K562 (cell line): ENCODE measurements at regions not wholly inside any gene's neighbourhood (a gene's known extent, or its start where the extent isn't known, plus 50 kb on each side); places are given as distances from the start of the nearest gene placed in this dataset.

Source experiments
- ATAC-seq: fragments of 200-7000 bp; cut with Tn5 transposase; 3 replicates; pipeline ENCODE4 v1.9.1; 2020; ENCODE audit warnings: moderate library complexity
- BruUV-seq: library from RNA; stranded (reverse); fragments of 400-500 nt; replicated peaks from 2 replicates; lab custom pipeline; 2021; lab: Mats Ljungman, UMichigan
- CTCF ChIA-PET: fragments of 300-600 bp; formaldehyde crosslinking; extraction: SDS; loops from one replicate; lab custom pipeline; 2021; ENCODE audit warnings: low intra/inter-chr PET ratio; lab: Yijun Ruan, JAX
- POLR2A ChIA-PET: fragments of 300-600, 350-650 bp; sonication (Branson Sonifier 250); formaldehyde crosslinking; extraction: SDS; loops from one replicate; lab custom pipeline; 2021; ENCODE audit warnings: antibody characterized with exemption, inconsistent platforms; lab: Yijun Ruan, JAX
- DNase-seq, 4 experiments: peaks; one replicate each; pipeline versions ENCODE4 v3.0.0 to v3.0.0-alpha.2; 2011 to 2018; ENCODE audit warnings: low spot score in 3 of 4, mixed read lengths in 3 of 4; ENCODE audit errors: extremely low read depth in 1 of 4
- FAIRE-seq: peaks from 2 replicates; lab custom pipeline; 2011; peaks lifted over from hg19 to GRCh38; lab: Jason Lieb, UNC
- H2AFZ ChIP-seq: 2 replicates; pipeline ENCODE4 v1.6.0; 2011; ENCODE audit warnings: low read depth, low read length, control low read depth, inconsistent platforms
- H3K27ac ChIP-seq: fragments of 200-600 bp; 3 replicates; pipeline ENCODE4 v1.8.0; 2011; ENCODE audit warnings: low read depth, mild to moderate bottlenecking, control low read depth, inconsistent platforms, low read length, moderate library complexity, mixed read lengths; ENCODE audit errors: extremely low read depth
- H3K27me3 ChIP-seq, 2 experiments: fragments of 300-600 bp in 1 of 2; 2 replicates in 1 of 2; 3 replicates in 1 of 2; pipeline versions ENCODE4 v1.6.0 to v1.8.0; 2011; ENCODE audit warnings: inconsistent platforms in 2 of 2, low read length in 2 of 2, mild to moderate bottlenecking in 1 of 2, mixed read lengths in 1 of 2, moderate library complexity in 1 of 2; ENCODE audit not compliant: control insufficient read depth in 2 of 2, insufficient read depth in 2 of 2
- H3K36me3 ChIP-seq: fragments of 300-600 bp; 3 replicates; pipeline ENCODE4 v1.8.0; 2011; ENCODE audit warnings: mild to moderate bottlenecking, low read length, inconsistent platforms; ENCODE audit not compliant: control insufficient read depth, insufficient read depth
- H3K4me1 ChIP-seq, 2 experiments: fragments of 200-600 bp in 1 of 2; replicated peaks in 1 of 2; 2 replicates in 1 of 2; 3 replicates in 1 of 2; pipeline versions ENCODE4 v1.5.1 to v1.8.0; 2011; ENCODE audit warnings: inconsistent platforms in 2 of 2, low read length in 2 of 2, mild to moderate bottlenecking in 1 of 2, mixed read lengths in 1 of 2, moderate library complexity in 1 of 2; ENCODE audit not compliant: control insufficient read depth in 2 of 2, insufficient read depth in 2 of 2
- H3K4me2 ChIP-seq: 2 replicates; pipeline ENCODE4 v1.6.1; 2011; ENCODE audit warnings: low read length, control low read depth, inconsistent platforms, mixed read lengths; ENCODE audit not compliant: insufficient read depth
- H3K4me3 ChIP-seq: fragments of 200-600 bp; sonication (generic), shearing (Covaris generic); 2 replicates; pipeline ENCODE4 v1.5.1; 2016; ENCODE audit warnings: control low read depth, inconsistent platforms
- H3K79me2 ChIP-seq: fragments of 200-600 bp; 3 replicates; pipeline ENCODE4 v1.8.0; 2011; ENCODE audit warnings: low read length, inconsistent platforms; ENCODE audit not compliant: control insufficient read depth, insufficient read depth
- H3K9ac ChIP-seq, 2 experiments: 2 replicates each; pipeline versions ENCODE4 v1.6.0 to v1.6.1; 2011; ENCODE audit warnings: low read depth in 2 of 2, low read length in 2 of 2, control low read depth in 1 of 2, inconsistent platforms in 1 of 2, mild to moderate bottlenecking in 1 of 2, mixed read lengths in 1 of 2; ENCODE audit not compliant: insufficient read depth in 1 of 2
- H3K9me1 ChIP-seq: one replicate; pipeline ENCODE4 v1.6.0; 2011; ENCODE audit warnings: inconsistent platforms, mild to moderate bottlenecking, low read length, moderate library complexity; ENCODE audit not compliant: control insufficient read depth, insufficient read depth
- H3K9me3 ChIP-seq: replicated peaks from 2 replicates; pipeline ENCODE4 v1.5.1; 2011; ENCODE audit warnings: low read depth, low read length, inconsistent platforms; ENCODE audit not compliant: control insufficient read depth, insufficient read depth
- H4K20me1 ChIP-seq: replicated peaks from 2 replicates; pipeline ENCODE4 v1.6.1; 2011; ENCODE audit warnings: low read length, inconsistent platforms, mixed read lengths; ENCODE audit not compliant: control insufficient read depth, insufficient read depth
- AFF4 ChIP-seq: sonication (generic); formaldehyde crosslinking; IDR thresholded peaks from 2 replicates; pipeline ENCODE4 v1.8.0; 2023; ENCODE audit warnings: mild to moderate bottlenecking, missing genetic modification reagents
- ATF3 ChIP-seq, 2 experiments: fragments of 450-650 bp in 1 of 2; sonication (generic) in 1 of 2; formaldehyde crosslinking in 1 of 2; IDR thresholded peaks in 1 of 2; conservative IDR thresholded peaks in 1 of 2; 2 replicates each; pipeline versions ENCODE4 v1.6.1 to v1.8.1; 2016 to 2023; ENCODE audit warnings: mild to moderate bottlenecking in 2 of 2, moderate library complexity in 2 of 2, inconsistent platforms in 1 of 2, missing genetic modification reagents in 1 of 2
- FOXK2 ChIP-seq, 2 experiments: fragments of 450-650 bp; IDR thresholded peaks in 1 of 2; conservative IDR thresholded peaks in 1 of 2; 2 replicates each; pipeline ENCODE4 v1.6.1; 2016; ENCODE audit warnings: low read depth in 2 of 2, mild to moderate bottlenecking in 1 of 2
- FOXM1 ChIP-seq, 2 experiments: fragments of 450-650 bp in 1 of 2; sonication (generic) in 1 of 2; formaldehyde crosslinking in 1 of 2; IDR thresholded peaks; 2 replicates each; pipeline versions ENCODE4 v1.6.1 to v1.9.0; 2017 to 2022; ENCODE audit warnings: low read depth in 2 of 2, mild to moderate bottlenecking in 2 of 2, missing genetic modification reagents in 1 of 2, moderate library complexity in 1 of 2
- SAP30 ChIP-seq: fragments of 200-600 bp; sonication (generic); IDR thresholded peaks from 2 replicates; pipeline ENCODE4 v1.6.1; 2012; ENCODE audit warnings: borderline replicate concordance, low read depth, mild to moderate bottlenecking, moderate library complexity, low read length, control low read depth, inconsistent platforms; ENCODE audit not compliant: insufficient read depth, poor library complexity, severe bottlenecking
- SMAD3 ChIP-seq: fragments of 450-650 bp; formaldehyde crosslinking; conservative IDR thresholded peaks from 2 replicates; pipeline ENCODE4 v1.4.0; 2020; ENCODE audit warnings: mild to moderate bottlenecking
- ZC3H4 ChIP-seq: sonication (generic); formaldehyde crosslinking; IDR thresholded peaks from 2 replicates; pipeline ENCODE4 v1.9.0; 2021; ENCODE audit warnings: missing genetic modification reagents, borderline replicate concordance
- WGBS: fragments of 100-300 bp; shearing (Covaris generic); methylation state at CpG from one replicate; pipeline ENCODE4 v1.1.6; 2016; ENCODE audit warnings: low coverage, mixed read lengths; ENCODE audit not compliant: insufficient coverage; ENCODE audit errors: missing lambda C conversion rate; 5-methylcytosine and 5-hydroxymethylcytosine counted together
- in situ Hi-C: fragments of 300-500 bp; cut with MboI; formaldehyde crosslinking; loops from 4 replicates; pipeline ENCODE4 v1.15.0; 2018; ENCODE audit warnings: inconsistent platforms, mixed read lengths
- intact Hi-C: fragments of 100-400 bp; cut with micrococcal nuclease; formaldehyde crosslinking; loops from 2 replicates; pipeline ENCODE4 v1.14.2; 2022

- Histone ChIP-seq H3K27me3 (no peaks in the 10 kb centered on the region), H3K27ac (no peak overlapping the region), H3K79me2 (no peaks in the 10 kb centered on the region), H4K20me1 (no peaks in the 10 kb centered on the region), H2AFZ (no peak overlapping the region), H3K4me3 (no peak overlapping the region), H3K36me3 (no peaks in the 10 kb centered on the region), H3K9me3 (no peaks in the 10 kb centered on the region; the same call in 1 of the 2 replicates), H3K4me1 (no peaks in the 10 kb centered on the region), H3K4me2 (no peak overlapping the region), H3K9me1 (no peaks in the 10 kb centered on the region), H3K9ac (no peak overlapping the region)
- in situ Hi-C loops = no loop called here
- intact Hi-C loops = no loop called here
- ChIA-PET POLR2A (no interaction called here), CTCF (no interaction called here)
- ATAC-seq (no peak), FAIRE-seq (no peak), DNase-seq (no peak)
- no TSS peak for BruUV-seq
- TF ChIP-seq AFF4 (no peak), FOXM1 (IDR thresholded peaks at IDR 0.05; ENCODE audit: low read depth) (no peak), FOXM1 (CRISPR knock-in tag; IDR thresholded peaks at IDR 0.05; ENCODE audit: low read depth) (no peak), ZC3H4 (no peak), ATF3 (IDR thresholded peaks at IDR 0.05) (no peak), ATF3 (CRISPR knock-in tag; conservative IDR thresholded peaks at IDR 0.05) (no peak), SAP30 (no peak), FOXK2 (conservative IDR thresholded peaks at IDR 0.05 in 1 of 2, IDR thresholded peaks at IDR 0.05 in 1 of 2; ENCODE audit: low read depth in 2 of 2) (no peak), SMAD3 (CRISPR knock-in tag) (no peak)
- 0% methylated on average over 1 of the region's 1 CpG for WGBS
Observed at GRCh38 chr5:104598285-104598684, 1035.7 kb upstream of the NUDT12 start.
